SK-N-SH (cell line): ENCODE measurements at regions not wholly inside any gene's neighbourhood (a gene's known extent, or its start where the extent isn't known, plus 50 kb on each side); places are given as distances from the start of the nearest gene placed in this dataset.

Source experiments
- EP300 ChIP-seq, 2 experiments: IDR thresholded peaks; 2 replicates each; pipeline versions ENCODE4 v1.4.0 to v1.6.1; 2012; ENCODE audit warnings: borderline replicate concordance in 1 of 2, low read depth in 1 of 2, low read length in 1 of 2
- EZH2phosphoT487 ChIP-seq: fragments of 200-600 bp; sonication (generic); IDR thresholded peaks from 2 replicates; pipeline ENCODE4 v1.6.1; 2017; ENCODE audit warnings: low read depth, mixed run types, mild to moderate bottlenecking, antibody characterized with exemption, moderate library complexity, borderline replicate concordance
- FOSL2 ChIP-seq: IDR thresholded peaks from 2 replicates; pipeline ENCODE4 v1.4.0; 2012; ENCODE audit warnings: low read depth, mild to moderate bottlenecking, moderate library complexity, borderline replicate concordance
- POLR2AphosphoS5 ChIP-seq: IDR thresholded peaks from 2 replicates; pipeline ENCODE4 v1.6.1; 2012; ENCODE audit warnings: low read depth, low read length
- RAD21 ChIP-seq: IDR thresholded peaks from 2 replicates; pipeline ENCODE4 v1.6.1; 2012; ENCODE audit warnings: mild to moderate bottlenecking, low read length
- RFX5 ChIP-seq: IDR thresholded peaks from 2 replicates; pipeline ENCODE4 v1.6.1; 2012; ENCODE audit warnings: mild to moderate bottlenecking, improper control_type of control experiment, low read length
- RXRA ChIP-seq: IDR thresholded peaks from 2 replicates; pipeline ENCODE4 v1.4.0; 2012; ENCODE audit warnings: low read depth, mild to moderate bottlenecking, borderline replicate concordance
- SMC3 ChIP-seq: IDR thresholded peaks from 2 replicates; pipeline ENCODE4 v1.6.1; 2012; ENCODE audit warnings: low read depth, low read length, improper control_type of control experiment
- TAF1 ChIP-seq: IDR thresholded peaks from 2 replicates; pipeline ENCODE4 v1.6.1; 2012; ENCODE audit warnings: low read depth, mild to moderate bottlenecking, low read length, moderate library complexity, borderline replicate concordance
- TEAD4 ChIP-seq: IDR thresholded peaks from 2 replicates; pipeline ENCODE4 v1.4.0; 2012; ENCODE audit warnings: mild to moderate bottlenecking, borderline replicate concordance; ENCODE audit not compliant: insufficient read depth
- TF ChIP-seq, protein P1 (sequence below): fragments of 200-600 bp; sonication (generic); IDR thresholded peaks from 2 replicates; pipeline ENCODE4 v1.6.1; 2017; ENCODE audit warnings: antibody characterized with exemption, mild to moderate bottlenecking, moderate library complexity

DNA sequence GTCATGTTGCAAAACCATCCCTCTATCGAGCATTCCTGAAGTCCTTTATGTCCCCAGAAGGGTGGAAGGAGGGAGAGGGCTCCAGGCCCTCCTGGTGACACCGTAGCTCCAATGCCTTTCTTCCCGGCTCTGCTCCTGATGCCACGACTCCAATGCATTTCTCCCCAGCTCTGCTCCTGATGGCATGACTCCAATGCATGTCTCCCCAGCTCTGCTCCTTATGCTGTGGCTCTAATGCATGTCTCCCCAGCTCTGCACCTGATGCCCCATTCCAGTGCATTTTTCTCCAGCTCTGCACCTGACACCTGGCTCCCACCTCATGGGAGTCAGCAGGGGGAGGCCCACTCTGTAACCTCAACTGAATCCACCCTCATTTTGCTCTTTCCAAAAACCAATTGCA is 153.0 kb upstream of the SALL3 start:
- TF ChIP-seq RAD21, result no peak
- TF ChIP-seq, protein P1, sequence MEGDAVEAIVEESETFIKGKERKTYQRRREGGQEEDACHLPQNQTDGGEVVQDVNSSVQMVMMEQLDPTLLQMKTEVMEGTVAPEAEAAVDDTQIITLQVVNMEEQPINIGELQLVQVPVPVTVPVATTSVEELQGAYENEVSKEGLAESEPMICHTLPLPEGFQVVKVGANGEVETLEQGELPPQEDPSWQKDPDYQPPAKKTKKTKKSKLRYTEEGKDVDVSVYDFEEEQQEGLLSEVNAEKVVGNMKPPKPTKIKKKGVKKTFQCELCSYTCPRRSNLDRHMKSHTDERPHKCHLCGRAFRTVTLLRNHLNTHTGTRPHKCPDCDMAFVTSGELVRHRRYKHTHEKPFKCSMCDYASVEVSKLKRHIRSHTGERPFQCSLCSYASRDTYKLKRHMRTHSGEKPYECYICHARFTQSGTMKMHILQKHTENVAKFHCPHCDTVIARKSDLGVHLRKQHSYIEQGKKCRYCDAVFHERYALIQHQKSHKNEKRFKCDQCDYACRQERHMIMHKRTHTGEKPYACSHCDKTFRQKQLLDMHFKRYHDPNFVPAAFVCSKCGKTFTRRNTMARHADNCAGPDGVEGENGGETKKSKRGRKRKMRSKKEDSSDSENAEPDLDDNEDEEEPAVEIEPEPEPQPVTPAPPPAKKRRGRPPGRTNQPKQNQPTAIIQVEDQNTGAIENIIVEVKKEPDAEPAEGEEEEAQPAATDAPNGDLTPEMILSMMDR, result no peak
- TF ChIP-seq EZH2phosphoT487, result no peak
- no peak for TF ChIP-seq EP300 (IDR thresholded peaks at IDR 0.05; ENCODE audit: borderline replicate concordance in 1 of 2, low read depth in 1 of 2, low read length in 1 of 2)
- TF ChIP-seq SMC3, result no peak
- TF ChIP-seq TEAD4, result no peak
- no peak for TF ChIP-seq RFX5
- TF ChIP-seq TAF1, result no peak
- TF ChIP-seq POLR2AphosphoS5, result no peak
- TF ChIP-seq FOSL2, result no peak
- no peak for TF ChIP-seq RXRA
